K562 (cell line): ENCODE measurements at regions not wholly inside any gene's neighbourhood (a gene's known extent, or its start where the extent isn't known, plus 50 kb on each side); places are given as distances from the start of the nearest gene placed in this dataset.
A peak's percentile ranks its signal among the peaks of the same experiment; 100 is the strongest.

Experiments used
- ATAC-seq: fragments of 200-7000 bp; cut with Tn5 transposase; 3 replicates; pipeline ENCODE4 v1.9.1; 2020; ENCODE audit warnings: moderate library complexity
- BruUV-seq: library from RNA; stranded (reverse); fragments of 400-500 nt; replicated peaks from 2 replicates; lab custom pipeline; 2021; lab: Mats Ljungman, UMichigan
- CTCF ChIA-PET: fragments of 300-600 bp; formaldehyde crosslinking; extraction: SDS; loops from one replicate; lab custom pipeline; 2021; ENCODE audit warnings: low intra/inter-chr PET ratio; lab: Yijun Ruan, JAX
- POLR2A ChIA-PET: fragments of 300-600, 350-650 bp; sonication (Branson Sonifier 250); formaldehyde crosslinking; extraction: SDS; loops from one replicate; lab custom pipeline; 2021; ENCODE audit warnings: antibody characterized with exemption, inconsistent platforms; lab: Yijun Ruan, JAX
- DNase-seq, 4 experiments: peaks; one replicate each; pipeline versions ENCODE4 v3.0.0 to v3.0.0-alpha.2; 2011 to 2018; ENCODE audit warnings: low spot score in 3 of 4, mixed read lengths in 3 of 4; ENCODE audit errors: extremely low read depth in 1 of 4
- FAIRE-seq: peaks from 2 replicates; lab custom pipeline; 2011; peaks lifted over from hg19 to GRCh38; lab: Jason Lieb, UNC
- H2AFZ ChIP-seq: 2 replicates; pipeline ENCODE4 v1.6.0; 2011; ENCODE audit warnings: low read depth, low read length, control low read depth, inconsistent platforms
- H3K27ac ChIP-seq: fragments of 200-600 bp; 3 replicates; pipeline ENCODE4 v1.8.0; 2011; ENCODE audit warnings: low read depth, mild to moderate bottlenecking, control low read depth, inconsistent platforms, low read length, moderate library complexity, mixed read lengths; ENCODE audit errors: extremely low read depth
- H3K27me3 ChIP-seq, 2 experiments: fragments of 300-600 bp in 1 of 2; 2 replicates in 1 of 2; 3 replicates in 1 of 2; pipeline versions ENCODE4 v1.6.0 to v1.8.0; 2011; ENCODE audit warnings: inconsistent platforms in 2 of 2, low read length in 2 of 2, mild to moderate bottlenecking in 1 of 2, mixed read lengths in 1 of 2, moderate library complexity in 1 of 2; ENCODE audit not compliant: control insufficient read depth in 2 of 2, insufficient read depth in 2 of 2
- H3K36me3 ChIP-seq: fragments of 300-600 bp; 3 replicates; pipeline ENCODE4 v1.8.0; 2011; ENCODE audit warnings: mild to moderate bottlenecking, low read length, inconsistent platforms; ENCODE audit not compliant: control insufficient read depth, insufficient read depth
- H3K4me1 ChIP-seq, 2 experiments: fragments of 200-600 bp in 1 of 2; replicated peaks in 1 of 2; 2 replicates in 1 of 2; 3 replicates in 1 of 2; pipeline versions ENCODE4 v1.5.1 to v1.8.0; 2011; ENCODE audit warnings: inconsistent platforms in 2 of 2, low read length in 2 of 2, mild to moderate bottlenecking in 1 of 2, mixed read lengths in 1 of 2, moderate library complexity in 1 of 2; ENCODE audit not compliant: control insufficient read depth in 2 of 2, insufficient read depth in 2 of 2
- H3K4me2 ChIP-seq: 2 replicates; pipeline ENCODE4 v1.6.1; 2011; ENCODE audit warnings: low read length, control low read depth, inconsistent platforms, mixed read lengths; ENCODE audit not compliant: insufficient read depth
- H3K4me3 ChIP-seq: fragments of 200-600 bp; sonication (generic), shearing (Covaris generic); 2 replicates; pipeline ENCODE4 v1.5.1; 2016; ENCODE audit warnings: control low read depth, inconsistent platforms
- H3K79me2 ChIP-seq: fragments of 200-600 bp; 3 replicates; pipeline ENCODE4 v1.8.0; 2011; ENCODE audit warnings: low read length, inconsistent platforms; ENCODE audit not compliant: control insufficient read depth, insufficient read depth
- H3K9ac ChIP-seq, 2 experiments: 2 replicates each; pipeline versions ENCODE4 v1.6.0 to v1.6.1; 2011; ENCODE audit warnings: low read depth in 2 of 2, low read length in 2 of 2, control low read depth in 1 of 2, inconsistent platforms in 1 of 2, mild to moderate bottlenecking in 1 of 2, mixed read lengths in 1 of 2; ENCODE audit not compliant: insufficient read depth in 1 of 2
- H3K9me1 ChIP-seq: one replicate; pipeline ENCODE4 v1.6.0; 2011; ENCODE audit warnings: inconsistent platforms, mild to moderate bottlenecking, low read length, moderate library complexity; ENCODE audit not compliant: control insufficient read depth, insufficient read depth
- H3K9me3 ChIP-seq: replicated peaks from 2 replicates; pipeline ENCODE4 v1.5.1; 2011; ENCODE audit warnings: low read depth, low read length, inconsistent platforms; ENCODE audit not compliant: control insufficient read depth, insufficient read depth
- H4K20me1 ChIP-seq: replicated peaks from 2 replicates; pipeline ENCODE4 v1.6.1; 2011; ENCODE audit warnings: low read length, inconsistent platforms, mixed read lengths; ENCODE audit not compliant: control insufficient read depth, insufficient read depth
- CCNT2 ChIP-seq: IDR thresholded peaks from 2 replicates; pipeline ENCODE4 v1.6.1; 2011; ENCODE audit warnings: borderline replicate concordance, low read depth, mild to moderate bottlenecking, moderate library complexity, mixed read lengths, low read length; ENCODE audit not compliant: insufficient read length; ENCODE audit errors: extremely low read depth
- CEBPB ChIP-seq: fragments of 450-650 bp; IDR thresholded peaks from 2 replicates; pipeline ENCODE4 v1.6.1; 2016; ENCODE audit warnings: missing genetic modification characterization, missing compliant biosample characterization
- EP300 ChIP-seq: IDR thresholded peaks from 2 replicates; pipeline ENCODE4 v1.6.1; 2012; ENCODE audit warnings: low read length, improper control_type of control experiment
- HDAC1 ChIP-seq, 2 experiments: fragments of 450-650 bp; IDR thresholded peaks; 2 replicates each; pipeline ENCODE4 v1.6.1; 2016 to 2017; ENCODE audit warnings: inconsistent platforms in 1 of 2, mild to moderate bottlenecking in 1 of 2, moderate library complexity in 1 of 2
- MEIS2 ChIP-seq: fragments of 450-650 bp; IDR thresholded peaks from 2 replicates; pipeline ENCODE4 v1.6.1; 2014; ENCODE audit warnings: mild to moderate bottlenecking; ENCODE audit not compliant: partially characterized antibody
- PATZ1 ChIP-seq: fragments of 250-450 bp; sonication (Bioruptor Pico); IDR thresholded peaks from 2 replicates; pipeline ENCODE4 v1.5.0; 2020; ENCODE audit warnings: mild to moderate bottlenecking, borderline replicate concordance
- RBM17 ChIP-seq: fragments of 200-400 bp; formaldehyde crosslinking; IDR thresholded peaks from 2 replicates; pipeline ENCODE4 v1.6.1; 2017; ENCODE audit warnings: low read depth, mild to moderate bottlenecking, low read length, borderline replicate concordance
- UBTF ChIP-seq, 2 experiments: IDR thresholded peaks; 2 replicates each; pipeline ENCODE4 v1.6.1; 2012; ENCODE audit warnings: improper control_type of control experiment in 2 of 2, low read depth in 2 of 2, low read length in 2 of 2, borderline replicate concordance in 1 of 2
- ZBED1 ChIP-seq: IDR thresholded peaks from 2 replicates; pipeline ENCODE4 v1.6.1; 2014
- ZFP36 ChIP-seq: fragments of 150-350 bp; IDR thresholded peaks from 2 replicates; pipeline ENCODE4 v1.6.1; 2018; ENCODE audit warnings: low read length, low read depth; ENCODE audit not compliant: partially characterized antibody
- ZNF444 ChIP-seq: fragments of 250-450 bp; sonication (Bioruptor Pico); IDR thresholded peaks from 2 replicates; pipeline ENCODE4 v1.4.0; 2020; ENCODE audit warnings: mild to moderate bottlenecking, moderate library complexity
- WGBS: fragments of 100-300 bp; shearing (Covaris generic); methylation state at CpG from one replicate; pipeline ENCODE4 v1.1.6; 2016; ENCODE audit warnings: low coverage, mixed read lengths; ENCODE audit not compliant: insufficient coverage; ENCODE audit errors: missing lambda C conversion rate; 5-methylcytosine and 5-hydroxymethylcytosine counted together
- in situ Hi-C: fragments of 300-500 bp; cut with MboI; formaldehyde crosslinking; loops from 4 replicates; pipeline ENCODE4 v1.15.0; 2018; ENCODE audit warnings: inconsistent platforms, mixed read lengths
- intact Hi-C: fragments of 100-400 bp; cut with micrococcal nuclease; formaldehyde crosslinking; loops from 2 replicates; pipeline ENCODE4 v1.14.2; 2022

- peaks cover 5 to 13% of the 10 kb centered on the region in 2 experiments; a peak in 3 of 5 replicates for H3K4me1 ChIP-seq
- CTCF ChIA-PET: no interaction called here
- in situ Hi-C loops: no loop called here
These were observed 173.7 kb downstream of the MBOAT1 start for GRCh38 chr6:20038410-20039204.

GRCh38 chr6:20044883-20045282 is 167.4 kb downstream of the MBOAT1 start:
- no peak overlapping the region for H3K4me2 ChIP-seq
- intact Hi-C loops: no loop called here
- TF ChIP-seq PATZ1 (CRISPR knock-in tag) (no peak), UBTF (IDR thresholded peaks at IDR 0.05; ENCODE audit: borderline replicate concordance in 1 of 2, low read depth in 2 of 2, low read length in 2 of 2) (no peak), ZFP36 (no peak), ZBED1 (no peak)

More at GRCh38 chr6:20038410-20039204, 173.7 kb downstream of the MBOAT1 start:
- intact Hi-C loops: no loop called here
- H3K9me1 ChIP-seq: no peaks in the 10 kb centered on the region
- 9% methylated on average over 7 of the region's 7 CpGs for WGBS
- H4K20me1 ChIP-seq: no peaks in the 10 kb centered on the region
- ATAC-seq (0 out of 3 replicates have a peak, but pooled peaks have one; percentile 20), FAIRE-seq (no peak), DNase-seq (no peak)
- H3K9ac ChIP-seq: no peak overlapping the region
- BruUV-seq: no TSS peak
- H3K27ac ChIP-seq: no peak overlapping the region
- POLR2A ChIA-PET: interaction anchor here (1.0 kb wide), 1 partner anchor 170 kb away, joined by 3 read pairs; no protein-coding TSS in a partner anchor
- no peak overlapping the region for H3K4me2 ChIP-seq
- no peak for TF ChIP-seq MEIS2
- no peak for TF ChIP-seq CCNT2
- no peak for TF ChIP-seq ZNF444 (CRISPR knock-in tag)
- peak; percentile 56 for TF ChIP-seq CEBPB (tag)
- TF ChIP-seq RBM17: no peak
- TF ChIP-seq HDAC1 (IDR thresholded peaks at IDR 0.05): no peak
- TF ChIP-seq EP300: no peak
- no peaks in the 10 kb centered on the region for H3K36me3 ChIP-seq
- no peak overlapping the region for H3K4me3 ChIP-seq
- peaks cover 2 to 16% of the 10 kb centered on the region in 2 experiments; a peak in 2 of 5 replicates for H3K27me3 ChIP-seq
- peak overlapping the region; percentile 33; the same call in 1 of the 2 replicates for H2AFZ ChIP-seq
- H3K79me2 ChIP-seq: no peaks in the 10 kb centered on the region
- H3K9me3 ChIP-seq: no peaks in the 10 kb centered on the region

More at GRCh38 chr6:20044883-20045282, 167.4 kb downstream of the MBOAT1 start:
- Histone ChIP-seq H3K9me3 (no peaks in the 10 kb centered on the region), H3K9me1 (no peaks in the 10 kb centered on the region), H4K20me1 (no peaks in the 10 kb centered on the region), H3K36me3 (no peaks in the 10 kb centered on the region), H3K27ac (no peak overlapping the region), H3K79me2 (no peaks in the 10 kb centered on the region), H3K27me3 (peaks cover 2 to 14% of the 10 kb centered on the region in 2 experiments; a peak in 4 of 5 replicates), H3K4me3 (no peak overlapping the region), H3K4me1 (no peaks in the 10 kb centered on the region), H2AFZ (no peak overlapping the region), H3K9ac (no peak overlapping the region)
- ATAC-seq: no peak
- POLR2A ChIA-PET: no interaction called here
- WGBS: 0% methylated on average over 1 of the region's 1 CpG
- no peak for DNase-seq
- no TSS peak for BruUV-seq
- CTCF ChIA-PET: no interaction called here
- no peak for FAIRE-seq
- in situ Hi-C loops: no loop called here
